DMS114 treated with DMSO at 0.1 percent for 48 hours (cell line): ENCODE measurements at regions not wholly inside any gene's neighbourhood (a gene's known extent, or its start where the extent isn't known, plus 50 kb on each side); places are given as distances from the start of the nearest gene placed in this dataset.
"Not testable (repeated sequence)": the region's sequence is repeated elsewhere in the genome, so short reads cannot be mapped to it uniquely, and the experiment has no call there.

Experiments used
- DNase-seq: peaks from one replicate; lab custom pipeline; 2025; ENCODE audit not compliant: unreplicated experiment; lab: John Stamatoyannopoulos, UW

DNA sequence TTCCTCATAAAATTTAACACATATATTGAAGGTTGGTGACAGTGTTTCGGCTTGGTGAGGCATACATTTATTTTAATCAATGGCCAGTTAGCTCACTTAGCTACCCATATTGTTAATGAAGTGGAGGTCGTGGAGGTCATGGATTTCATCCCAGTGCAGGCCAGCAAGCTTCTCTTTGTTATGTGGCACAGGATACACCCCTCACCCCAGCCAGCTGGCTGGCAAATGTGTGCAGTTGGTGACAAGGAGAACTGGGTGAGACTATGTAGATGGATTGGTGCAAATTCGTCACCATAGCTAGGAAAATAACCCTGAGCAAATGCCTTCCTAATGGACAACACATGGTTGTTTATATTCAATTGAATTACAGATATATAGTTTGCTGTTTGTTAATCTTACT lies 50.5 kb upstream of the FOXP2 start:
- no peak for DNase-seq

DNA sequence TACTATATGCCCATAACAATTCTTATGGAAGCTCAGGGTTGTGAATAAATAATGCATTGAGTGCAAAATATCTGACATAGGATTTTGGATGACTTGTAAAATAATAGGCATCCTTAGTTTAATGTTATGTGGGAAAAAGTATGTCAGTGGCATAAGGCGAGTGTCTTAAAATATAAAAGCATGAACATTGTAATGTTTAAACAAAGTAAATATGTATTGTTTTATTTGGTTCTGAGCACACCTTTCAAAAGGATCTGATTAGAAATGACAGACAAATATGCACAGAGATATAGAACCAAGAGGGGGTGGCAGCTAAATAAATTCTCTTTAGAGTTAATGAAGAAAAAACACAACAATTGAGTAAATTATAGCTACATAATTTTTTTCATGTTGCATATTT lies 51.3 kb upstream of the FOXP2 start:
- no peak for DNase-seq

DNA sequence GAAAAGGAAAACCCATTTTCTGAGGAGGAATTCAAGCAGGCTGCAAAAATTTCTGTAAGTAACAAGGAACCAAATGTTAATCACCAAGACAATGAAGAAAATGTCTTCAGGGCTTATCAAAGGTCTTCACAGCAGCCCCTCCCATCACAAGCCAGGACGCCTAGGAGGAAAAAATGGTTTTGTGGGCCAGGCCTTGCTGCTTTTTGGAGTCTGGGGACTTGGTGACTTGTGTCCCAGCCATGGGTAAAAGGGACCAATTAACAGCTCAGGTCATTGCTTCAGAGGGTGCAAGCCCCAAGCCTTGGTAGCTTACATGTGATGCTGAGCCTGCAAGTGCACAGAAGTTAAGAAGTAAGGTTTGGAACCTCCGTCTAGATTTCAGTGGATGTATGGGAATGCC lies 55.7 kb upstream of the FOXP2 start:
- DNase-seq, result no peak

DNA sequence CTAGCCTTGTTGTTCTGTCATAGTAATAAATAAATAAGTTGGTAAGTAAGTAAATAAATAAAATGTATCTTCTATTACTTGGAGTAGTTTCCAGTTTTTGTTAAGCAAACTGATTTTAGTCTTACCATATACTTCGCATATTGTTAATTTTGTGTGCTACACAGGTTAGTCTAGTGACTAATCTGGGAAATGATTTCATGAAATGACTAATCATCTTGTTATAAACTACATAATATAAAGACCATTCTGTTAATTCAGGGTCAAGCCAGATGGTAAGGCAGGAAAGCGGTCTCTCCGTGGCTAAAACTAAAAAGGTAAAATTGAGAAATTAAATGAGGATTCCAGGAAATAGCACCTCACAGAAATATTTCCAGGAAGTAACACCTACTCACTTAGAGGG lies 58.5 kb upstream of the FOXP2 start:
- DNase-seq, result no peak

DNA sequence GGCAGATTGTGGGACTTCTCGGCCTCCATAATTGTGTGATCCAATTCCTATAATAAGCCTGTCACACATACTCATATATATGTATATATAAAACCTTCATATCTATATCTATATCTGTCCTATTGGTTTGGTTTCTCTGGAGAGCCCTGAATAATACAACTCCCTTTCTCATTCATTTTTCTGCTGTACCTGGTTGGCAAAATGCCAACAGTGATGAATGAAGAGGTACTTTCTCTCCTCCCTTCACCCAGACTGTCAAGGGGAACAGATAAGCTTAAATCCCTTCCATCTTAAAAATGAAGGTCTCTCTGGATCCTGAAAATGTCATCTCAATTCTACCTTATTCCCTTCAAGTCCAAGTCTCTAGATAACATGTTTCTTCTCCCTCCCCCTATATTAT lies 60.3 kb upstream of the FOXP2 start:
- DNase-seq, result no peak

DNA sequence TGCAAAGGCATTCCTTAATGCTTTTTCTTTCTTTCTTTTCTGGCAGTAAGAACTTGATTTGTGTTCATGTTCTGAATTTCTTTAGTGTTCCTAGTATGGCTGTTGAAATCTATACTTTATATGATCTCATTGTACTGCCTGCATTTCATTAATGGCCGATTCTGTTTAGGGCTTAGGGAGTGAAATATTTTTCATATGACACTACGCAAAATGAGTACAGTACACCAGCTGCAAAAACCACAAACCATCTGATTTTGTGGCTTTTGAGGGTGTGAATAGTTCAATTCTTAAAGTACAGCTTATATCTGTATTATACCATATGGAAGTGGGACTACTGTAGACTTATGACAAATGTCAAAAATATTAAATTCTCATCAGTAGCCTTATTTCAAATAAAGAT lies 69.1 kb upstream of the FOXP2 start:
- DNase-seq, result no peak

DNA sequence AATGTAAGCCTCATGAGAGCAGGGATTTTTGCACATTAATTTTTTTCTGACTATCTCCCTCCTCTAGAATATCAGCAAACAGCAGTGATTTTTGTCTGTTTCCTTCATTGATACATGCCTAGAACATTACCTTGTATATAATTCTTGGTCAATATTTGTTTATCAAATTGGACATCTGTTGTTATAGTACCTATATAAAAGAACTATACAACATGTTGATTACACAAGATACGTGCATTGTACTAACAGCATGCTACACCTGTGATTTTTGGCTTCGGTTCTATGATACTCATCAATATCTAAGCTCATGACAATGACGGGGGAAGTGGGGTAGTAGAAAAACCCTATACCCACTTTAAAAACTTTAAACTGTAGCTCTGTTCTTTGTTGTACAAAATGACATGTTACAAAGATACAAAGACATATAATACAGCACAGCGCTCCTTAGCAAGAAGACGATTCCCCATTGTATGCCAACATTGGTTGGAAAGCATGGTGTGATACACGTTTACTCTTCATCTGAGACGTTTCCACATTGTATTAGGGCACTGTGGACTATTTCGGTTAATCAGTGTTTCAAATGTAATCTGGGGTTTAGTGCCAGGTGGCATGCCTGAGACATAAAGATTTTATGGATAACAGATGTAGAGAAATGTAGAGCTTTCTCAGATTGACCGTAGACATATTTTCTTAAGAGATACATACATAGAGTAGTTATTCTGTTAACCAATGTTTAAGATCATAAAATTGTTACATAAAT lies 70.5 kb upstream of the FOXP2 start:
- no peak for DNase-seq

DNA sequence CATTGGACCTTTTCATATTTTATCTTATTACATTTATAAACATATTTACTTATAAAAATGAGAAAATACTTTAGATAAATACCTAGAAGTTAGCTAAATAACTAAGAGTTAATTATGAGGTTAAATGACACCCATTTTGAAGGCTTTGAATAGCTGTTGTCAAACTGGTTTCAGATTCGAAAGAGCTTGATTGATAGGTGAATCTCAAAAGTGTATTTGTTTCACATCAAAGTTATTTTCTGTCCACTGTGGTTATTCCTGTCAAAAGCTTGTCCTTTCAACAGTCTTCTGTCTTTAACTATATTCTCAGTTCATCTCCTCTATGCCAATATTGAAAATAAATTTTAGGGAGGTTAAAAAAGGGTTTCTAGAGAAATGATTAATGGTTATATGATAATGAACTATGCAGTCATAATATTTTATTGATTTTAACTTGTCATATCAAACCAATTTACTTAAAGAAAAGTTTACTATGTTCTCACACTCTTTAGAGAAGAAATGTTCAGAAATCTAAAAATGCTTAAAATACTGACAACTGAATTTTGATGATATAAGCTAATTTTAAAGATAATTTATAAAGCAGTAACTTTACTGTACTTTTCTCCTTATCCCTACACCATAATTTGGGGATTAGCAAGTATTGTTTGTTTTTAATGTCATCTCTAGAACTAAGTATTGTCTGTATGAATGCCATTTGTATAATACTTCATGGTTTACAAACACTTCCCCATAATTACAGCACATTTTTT lies 72.0 kb upstream of the FOXP2 start:
- no peak for DNase-seq

DNA sequence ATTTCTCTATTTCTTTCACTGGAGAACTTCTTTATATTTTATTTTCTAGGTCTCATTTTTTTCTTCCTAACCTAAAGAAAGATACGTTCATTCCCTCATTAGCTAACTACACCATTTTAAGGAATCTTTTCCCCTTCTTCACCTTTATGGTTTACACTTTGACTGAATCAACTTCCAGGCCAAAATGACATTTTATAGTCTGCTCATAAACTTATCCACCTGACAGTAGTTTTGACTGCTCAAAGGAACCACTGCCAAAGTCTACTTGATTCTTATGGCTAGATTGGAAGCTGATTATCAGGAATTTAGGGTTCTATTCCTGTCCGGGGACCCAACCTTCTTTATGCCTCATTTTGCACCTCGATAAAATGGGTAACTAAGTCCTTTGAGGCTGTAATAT lies 73.0 kb upstream of the FOXP2 start:
- DNase-seq, result no peak

DNA sequence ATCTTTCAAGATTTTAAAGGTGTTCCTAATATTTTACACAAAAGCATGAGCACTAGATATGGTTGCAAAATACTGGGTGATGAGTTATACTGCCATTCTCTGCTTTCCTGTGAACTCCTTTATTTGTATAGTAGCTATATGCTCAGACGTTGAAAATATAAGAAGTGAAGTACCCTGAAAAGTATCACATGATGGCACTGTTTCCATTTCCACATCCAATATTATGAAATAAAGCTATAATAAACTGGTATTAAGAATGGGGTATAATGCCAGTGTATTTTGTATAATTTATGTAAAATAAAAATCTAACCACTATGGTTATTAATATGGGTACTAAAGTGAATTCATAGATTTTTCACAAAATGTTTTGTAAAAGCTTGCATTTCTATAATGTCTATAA lies 79.6 kb upstream of the FOXP2 start:
- no peak for DNase-seq

DNA sequence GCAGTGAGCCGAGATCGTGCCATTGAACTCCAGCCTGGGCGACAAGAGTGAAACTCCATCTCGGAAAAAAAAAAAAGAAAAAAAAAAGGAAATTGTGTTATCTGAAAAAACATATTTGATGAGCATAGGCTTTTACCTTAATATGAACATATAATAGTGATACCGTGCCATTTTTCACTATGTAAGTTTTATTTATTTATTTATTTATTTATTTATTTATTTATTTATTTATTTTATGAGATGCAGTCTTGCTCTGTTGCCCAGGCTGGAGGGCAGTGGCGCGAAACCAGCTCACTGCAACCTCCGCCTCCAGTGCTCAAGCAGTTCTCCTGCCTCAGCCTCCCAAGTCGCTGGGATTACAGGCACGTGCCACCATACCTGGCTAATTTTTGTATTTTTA lies 85.2 kb upstream of the FOXP2 start:
- DNase-seq, result not testable (repeated sequence)

DNA sequence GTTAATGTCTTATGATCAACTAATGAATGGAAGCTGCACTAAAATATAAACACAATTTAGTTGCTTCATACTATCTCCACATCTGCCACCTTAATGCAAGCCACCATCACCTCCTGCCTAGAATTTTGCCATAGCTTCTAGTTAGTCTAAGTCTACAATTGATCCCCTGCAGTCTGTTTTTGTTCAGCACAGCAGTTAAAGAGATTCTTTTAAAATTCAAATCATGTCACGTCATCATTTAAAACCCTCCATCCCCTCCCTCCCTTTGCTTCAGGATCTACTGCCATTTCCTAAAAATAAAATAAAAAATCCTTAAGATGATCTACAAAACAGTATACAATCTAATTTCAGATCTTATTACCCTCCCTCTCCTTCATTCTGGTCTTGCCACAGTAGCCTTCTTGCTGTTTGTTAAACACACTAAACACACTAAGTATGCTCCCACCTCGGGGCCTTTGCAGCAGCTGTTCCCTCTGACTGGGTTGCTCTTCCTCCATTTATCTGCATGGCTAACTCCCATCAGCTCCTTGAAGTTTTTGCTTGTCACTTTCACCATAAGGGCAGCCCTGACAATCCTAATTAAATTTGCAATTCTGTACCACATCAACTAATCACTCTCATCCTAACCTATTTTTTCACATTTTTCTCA lies 97.0 kb upstream of the FOXP2 start:
- no peak for DNase-seq

DNA sequence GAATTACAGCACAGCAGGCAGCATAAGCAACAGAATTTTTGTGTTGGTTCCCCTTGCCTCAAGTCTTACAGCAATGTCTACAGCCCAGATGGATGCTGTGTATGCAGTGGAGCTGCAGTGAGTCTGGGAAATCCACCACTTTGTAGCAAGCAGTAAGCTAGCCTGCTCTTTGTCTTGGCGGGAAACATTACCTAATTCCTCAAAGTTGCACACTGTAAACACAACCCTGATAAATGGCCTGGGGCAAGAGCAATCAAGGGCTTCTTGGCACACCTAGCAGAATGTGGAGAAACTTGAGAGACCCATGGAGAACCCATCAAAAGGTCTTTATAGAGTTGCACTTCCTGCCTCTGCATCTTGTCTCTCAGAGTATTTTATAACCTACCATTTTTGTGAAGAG lies 102.0 kb upstream of the FOXP2 start:
- no peak for DNase-seq

DNA sequence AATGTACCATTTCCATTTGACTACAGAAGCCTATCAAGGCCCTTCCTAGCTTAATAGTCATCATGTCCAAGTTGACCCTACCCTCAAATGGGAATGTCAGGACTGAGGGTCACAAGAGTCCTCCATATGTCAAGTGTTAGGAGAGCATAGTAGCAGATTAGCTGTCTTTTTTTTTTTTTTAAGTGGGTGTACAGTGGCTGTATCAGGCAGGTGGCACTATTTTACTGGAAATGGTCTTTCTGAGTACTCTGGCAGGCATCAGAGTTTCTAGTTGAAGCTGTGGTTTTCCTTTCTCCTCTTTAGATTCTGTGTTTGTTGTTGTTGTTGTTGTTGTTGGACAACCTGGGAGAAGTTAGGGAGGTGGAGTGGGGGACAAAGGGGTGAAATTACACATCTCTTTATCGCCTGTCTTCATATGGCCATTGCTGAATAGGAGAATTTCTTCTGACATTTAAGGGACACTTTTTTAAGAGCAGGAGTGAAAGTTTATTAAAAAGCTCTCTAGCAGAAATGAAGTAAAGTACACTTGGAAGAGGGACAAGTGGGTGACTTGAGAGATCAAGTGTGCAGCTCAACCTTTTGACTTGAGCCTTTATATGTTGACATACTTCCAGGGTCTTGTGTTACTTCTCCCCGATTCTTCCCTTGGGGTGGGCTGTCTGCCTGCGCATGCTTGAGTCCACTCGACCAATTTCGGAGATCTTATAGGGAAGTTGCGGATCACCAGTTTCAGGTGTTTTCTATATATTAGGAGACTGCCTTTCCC lies 104.1 kb upstream of the FOXP2 start:
- no peak for DNase-seq

DNA sequence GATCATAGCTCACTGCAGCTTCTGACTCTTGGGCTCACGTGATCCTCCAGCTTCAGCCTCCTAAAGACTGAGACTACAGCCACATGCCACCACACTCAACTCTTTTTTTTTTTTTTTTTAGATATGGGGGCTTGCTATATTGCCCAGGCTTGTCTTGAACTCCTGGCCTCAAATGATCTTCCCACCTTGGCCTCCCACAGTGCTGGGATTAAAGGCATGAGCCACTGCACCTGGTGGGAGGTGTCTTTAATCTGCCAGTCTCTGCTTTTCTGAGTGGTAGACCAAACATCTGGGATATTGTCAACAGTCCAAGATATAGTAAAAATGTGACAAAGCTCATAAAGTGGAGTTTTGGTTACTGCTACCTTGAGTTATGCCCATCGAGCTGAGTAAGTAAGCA lies 104.9 kb upstream of the FOXP2 start:
- DNase-seq, result no peak

DNA sequence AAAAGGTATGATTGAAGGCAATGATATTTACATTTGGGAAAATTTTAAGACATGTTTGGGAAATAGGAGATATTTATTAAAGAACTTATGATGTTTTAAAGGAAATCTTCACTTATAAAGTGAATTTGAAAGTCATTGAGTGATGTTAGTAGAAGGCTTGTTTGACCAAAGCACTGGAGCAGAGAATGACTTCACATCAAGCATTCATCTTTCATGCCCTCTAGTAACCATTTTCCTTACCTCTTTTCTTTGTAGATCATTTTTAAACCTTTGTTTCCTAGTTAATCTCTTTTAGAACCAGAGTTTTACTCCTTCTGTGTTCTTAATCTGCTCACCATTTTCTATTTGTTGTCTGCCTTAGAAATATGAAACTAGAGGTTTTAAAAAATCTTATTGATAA lies 111.3 kb upstream of the FOXP2 start:
- DNase-seq, result no peak

DNA sequence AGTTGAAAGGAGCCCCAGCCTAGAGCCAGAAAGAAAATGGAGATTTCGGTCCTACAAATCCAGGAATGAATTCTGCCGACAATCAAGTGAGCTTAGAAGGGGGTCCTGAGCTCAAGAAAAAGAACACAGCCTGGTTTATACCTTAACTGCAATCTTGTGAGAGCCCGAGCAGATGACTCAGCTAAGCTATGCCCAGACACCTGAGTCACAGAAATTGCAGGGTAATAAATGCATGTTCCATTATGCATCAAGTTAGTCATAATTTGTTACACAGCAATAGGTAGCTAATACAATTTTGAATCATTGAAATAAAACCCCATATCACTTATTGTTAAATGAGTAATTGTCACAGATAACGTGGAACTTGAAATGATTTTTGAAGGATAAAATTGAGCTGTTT lies 111.8 kb upstream of the FOXP2 start:
- DNase-seq, result no peak

DNA sequence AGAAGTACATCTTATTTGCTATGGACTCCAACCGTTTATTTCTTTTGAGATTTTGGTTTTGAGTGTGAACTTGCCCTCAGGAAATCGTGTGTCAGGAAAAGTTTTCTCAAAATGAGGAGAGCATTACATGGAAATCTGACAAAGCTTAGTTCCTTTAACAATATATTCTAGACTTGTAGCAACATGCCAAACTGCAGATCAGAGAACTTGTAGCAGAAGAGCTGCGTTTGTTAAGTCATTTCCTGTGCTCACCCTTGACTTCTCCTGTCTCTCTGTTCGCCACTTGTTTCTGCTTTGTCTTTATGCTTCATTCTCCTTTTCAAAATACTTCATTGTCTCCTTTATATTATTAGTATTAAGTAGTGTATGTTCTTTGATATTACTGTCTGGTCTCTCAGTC lies 116.6 kb upstream of the FOXP2 start:
- DNase-seq, result no peak

DNA sequence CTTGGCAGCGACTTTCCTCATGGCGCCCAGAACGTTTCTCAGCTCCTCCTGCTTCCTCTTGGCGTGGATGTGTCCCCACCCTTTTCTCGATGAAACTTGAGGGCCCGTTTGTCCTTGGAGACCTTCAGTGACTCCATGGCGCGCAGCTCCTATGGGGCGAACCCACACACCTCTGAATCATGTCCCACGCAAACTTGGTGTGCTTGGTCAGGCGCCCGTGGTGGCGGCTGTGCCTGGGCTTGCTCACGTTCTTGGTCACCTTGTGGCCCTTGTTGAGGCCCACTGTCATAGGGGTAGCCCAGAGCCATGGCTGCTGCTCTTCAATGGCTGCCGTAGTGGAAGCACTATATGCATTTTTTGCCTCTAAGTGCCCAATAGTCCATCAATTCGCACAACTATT lies 117.5 kb upstream of the FOXP2 start:
- DNase-seq, result no peak

DNA sequence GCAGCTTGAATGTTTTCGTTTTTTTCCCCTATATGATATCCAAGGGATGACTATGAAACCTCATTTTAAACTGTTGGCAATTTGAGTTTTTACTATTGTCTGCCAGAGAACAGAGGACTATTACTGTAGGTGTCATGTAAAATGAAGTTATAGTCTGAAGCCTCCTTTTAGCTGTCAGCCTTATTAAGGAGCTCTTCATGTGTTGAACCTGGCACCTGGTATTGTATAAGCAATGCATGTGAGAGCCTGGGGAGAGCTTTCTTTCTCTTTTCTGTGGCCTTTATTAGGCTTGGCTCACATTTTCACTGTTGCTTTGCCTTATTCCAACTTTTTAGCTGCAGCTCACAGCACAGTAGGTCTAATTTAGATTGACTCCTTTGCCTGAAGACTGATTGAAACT lies 119.1 kb upstream of the FOXP2 start:
- DNase-seq, result no peak

DNA sequence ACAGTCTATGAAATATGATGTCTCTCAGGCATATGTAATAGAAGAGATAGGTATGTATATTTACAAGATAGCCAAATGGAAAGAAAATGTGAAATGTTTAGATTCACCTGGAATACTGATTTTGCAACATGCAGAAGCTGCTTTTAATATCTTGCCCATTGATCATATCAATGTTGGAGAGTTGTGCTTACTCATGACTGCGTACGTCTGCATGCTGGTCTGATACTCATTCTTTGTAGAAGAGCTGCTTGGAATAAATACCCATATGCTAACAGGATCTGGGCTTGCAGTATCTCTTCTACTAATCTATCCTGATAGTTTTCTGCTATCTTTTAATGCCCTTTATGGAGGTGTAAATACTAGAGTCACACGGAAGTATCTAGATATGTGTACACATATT lies 120.6 kb upstream of the FOXP2 start:
- no peak for DNase-seq
